ENCODE measurements at regions not wholly inside any gene's neighbourhood (a gene's known extent, or its start where the extent isn't known, plus 50 kb on each side); places are given as distances from the start of the nearest gene placed in this dataset.

- TF ChIP-seq CTCF (IDR thresholded peaks at IDR 0.05): no peak
- TF ChIP-seq REST (IDR thresholded peaks at IDR 0.05; ENCODE audit: insufficient read depth in 1 of 2, low read depth in 2 of 2, low read length in 1 of 2): no peak
- no peak for TF ChIP-seq SIN3A (IDR thresholded peaks at IDR 0.05; ENCODE audit: borderline replicate concordance, insufficient read depth, low read depth, low read length)
Measured at GRCh38 chr12:77354766-77355362, 289.5 kb upstream of the E2F7 start.

Measured in Panc1 (cell line).